Endothelial cell (in vitro differentiated cells): ENCODE measurements at regions not wholly inside any gene's neighbourhood (a gene's known extent, or its start where the extent isn't known, plus 50 kb on each side); places are given as distances from the start of the nearest gene placed in this dataset.

Experiments
- DNase-seq: peaks from one replicate; pipeline ENCODE4 v3.0.0; 2021; ENCODE audit warnings: low spot score
- H3K27ac Mint-ChIP-seq: one replicate; pipeline ENCODE4 v1.8.0; 2021; ENCODE audit warnings: mixed read lengths, inconsistent platforms; ENCODE audit not compliant: unreplicated experiment
- H3K27me3 Mint-ChIP-seq: one replicate; pipeline ENCODE4 v1.8.0; 2021; ENCODE audit warnings: mild to moderate bottlenecking, moderate library complexity, mixed read lengths, inconsistent platforms; ENCODE audit not compliant: unreplicated experiment
- H3K36me3 Mint-ChIP-seq: one replicate; pipeline ENCODE4 v1.8.0; 2021; ENCODE audit warnings: mild to moderate bottlenecking, low read depth, mixed read lengths, inconsistent platforms; ENCODE audit not compliant: unreplicated experiment
- H3K4me1 Mint-ChIP-seq: one replicate; pipeline ENCODE4 v1.8.0; 2021; ENCODE audit warnings: mild to moderate bottlenecking, mixed read lengths, inconsistent platforms; ENCODE audit not compliant: unreplicated experiment
- H3K4me3 Mint-ChIP-seq: one replicate; pipeline ENCODE4 v1.8.0; 2021; ENCODE audit warnings: mild to moderate bottlenecking, mixed read lengths, inconsistent platforms; ENCODE audit not compliant: unreplicated experiment
- H3K9me3 Mint-ChIP-seq: one replicate; pipeline ENCODE4 v1.8.0; 2021; ENCODE audit warnings: mixed read lengths, inconsistent platforms; ENCODE audit not compliant: unreplicated experiment
- TF ChIP-seq, protein P1 (sequence below): fragments of 200-600 bp; sonication (generic); IDR thresholded peaks from one replicate; pipeline ENCODE4 v1.5.0; 2021; ENCODE audit warnings: antibody characterized with exemption; ENCODE audit not compliant: unreplicated experiment

DNA sequence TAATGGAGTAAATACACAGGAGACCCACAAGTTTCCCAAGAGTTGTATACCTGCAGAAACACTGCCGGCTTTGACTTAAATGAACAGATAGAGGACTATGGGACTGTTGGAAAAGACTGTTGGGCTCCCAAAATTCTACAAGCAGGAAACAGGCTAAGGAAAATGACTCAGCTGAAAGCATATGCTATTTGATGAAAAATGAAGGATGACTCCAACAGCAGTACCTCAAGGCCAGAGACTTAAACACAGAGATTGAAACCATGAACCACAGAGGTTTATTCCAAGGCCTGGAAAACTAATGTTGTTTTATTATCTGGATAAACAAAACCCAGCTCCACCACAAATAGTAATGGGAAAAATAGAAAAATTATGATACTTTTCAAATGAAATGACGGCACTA, 187.7 kb downstream of the TNFSF18 start:
- H3K36me3 Mint-ChIP-seq, result no peaks in the 10 kb centered on the region
- no peaks in the 10 kb centered on the region for H3K27me3 Mint-ChIP-seq
- DNase-seq, result no peak
- no peak overlapping the region for H3K27ac Mint-ChIP-seq
- H3K4me3 Mint-ChIP-seq, result no peak overlapping the region
- no peaks in the 10 kb centered on the region for H3K9me3 Mint-ChIP-seq
- H3K4me1 Mint-ChIP-seq, result no peaks in the 10 kb centered on the region
- TF ChIP-seq, protein P1, sequence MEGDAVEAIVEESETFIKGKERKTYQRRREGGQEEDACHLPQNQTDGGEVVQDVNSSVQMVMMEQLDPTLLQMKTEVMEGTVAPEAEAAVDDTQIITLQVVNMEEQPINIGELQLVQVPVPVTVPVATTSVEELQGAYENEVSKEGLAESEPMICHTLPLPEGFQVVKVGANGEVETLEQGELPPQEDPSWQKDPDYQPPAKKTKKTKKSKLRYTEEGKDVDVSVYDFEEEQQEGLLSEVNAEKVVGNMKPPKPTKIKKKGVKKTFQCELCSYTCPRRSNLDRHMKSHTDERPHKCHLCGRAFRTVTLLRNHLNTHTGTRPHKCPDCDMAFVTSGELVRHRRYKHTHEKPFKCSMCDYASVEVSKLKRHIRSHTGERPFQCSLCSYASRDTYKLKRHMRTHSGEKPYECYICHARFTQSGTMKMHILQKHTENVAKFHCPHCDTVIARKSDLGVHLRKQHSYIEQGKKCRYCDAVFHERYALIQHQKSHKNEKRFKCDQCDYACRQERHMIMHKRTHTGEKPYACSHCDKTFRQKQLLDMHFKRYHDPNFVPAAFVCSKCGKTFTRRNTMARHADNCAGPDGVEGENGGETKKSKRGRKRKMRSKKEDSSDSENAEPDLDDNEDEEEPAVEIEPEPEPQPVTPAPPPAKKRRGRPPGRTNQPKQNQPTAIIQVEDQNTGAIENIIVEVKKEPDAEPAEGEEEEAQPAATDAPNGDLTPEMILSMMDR, result no peak

DNA sequence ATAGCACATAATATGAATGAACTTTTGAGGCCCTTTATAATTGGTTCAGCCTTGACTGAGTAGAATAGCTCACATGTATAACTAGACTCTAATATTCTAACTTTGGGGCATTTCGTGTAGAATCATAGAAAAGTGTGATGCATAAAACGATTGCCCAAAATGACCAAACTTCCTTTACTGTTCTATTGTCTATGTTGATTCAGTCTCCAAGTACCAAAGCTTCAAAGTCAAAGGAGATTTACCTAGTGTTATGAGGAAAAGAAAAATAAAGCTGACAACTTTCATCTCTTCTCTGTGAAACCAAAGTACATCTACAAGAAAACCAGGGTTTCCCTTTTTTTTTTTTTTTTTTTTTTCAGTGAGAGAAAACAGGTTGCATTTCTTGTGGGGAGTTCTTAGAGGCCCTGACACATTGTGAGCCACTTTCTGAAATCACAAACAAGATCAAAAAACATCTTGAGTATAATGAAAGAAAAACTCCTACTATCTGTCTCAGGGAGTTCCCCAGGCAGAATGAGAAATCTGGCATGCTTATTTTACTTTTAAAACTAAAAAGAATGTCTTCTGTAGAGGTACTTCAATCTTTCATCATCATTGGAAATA, 183.4 kb downstream of the TNFSF18 start:
- no peaks in the 10 kb centered on the region for H3K4me1 Mint-ChIP-seq
- H3K9me3 Mint-ChIP-seq, result no peaks in the 10 kb centered on the region
- no peaks in the 10 kb centered on the region for H3K36me3 Mint-ChIP-seq
- no peak overlapping the region for H3K4me3 Mint-ChIP-seq
- DNase-seq, result no peak
- H3K27me3 Mint-ChIP-seq, result no peaks in the 10 kb centered on the region
- no peak overlapping the region for H3K27ac Mint-ChIP-seq
- TF ChIP-seq, protein P1, result no peak

DNA sequence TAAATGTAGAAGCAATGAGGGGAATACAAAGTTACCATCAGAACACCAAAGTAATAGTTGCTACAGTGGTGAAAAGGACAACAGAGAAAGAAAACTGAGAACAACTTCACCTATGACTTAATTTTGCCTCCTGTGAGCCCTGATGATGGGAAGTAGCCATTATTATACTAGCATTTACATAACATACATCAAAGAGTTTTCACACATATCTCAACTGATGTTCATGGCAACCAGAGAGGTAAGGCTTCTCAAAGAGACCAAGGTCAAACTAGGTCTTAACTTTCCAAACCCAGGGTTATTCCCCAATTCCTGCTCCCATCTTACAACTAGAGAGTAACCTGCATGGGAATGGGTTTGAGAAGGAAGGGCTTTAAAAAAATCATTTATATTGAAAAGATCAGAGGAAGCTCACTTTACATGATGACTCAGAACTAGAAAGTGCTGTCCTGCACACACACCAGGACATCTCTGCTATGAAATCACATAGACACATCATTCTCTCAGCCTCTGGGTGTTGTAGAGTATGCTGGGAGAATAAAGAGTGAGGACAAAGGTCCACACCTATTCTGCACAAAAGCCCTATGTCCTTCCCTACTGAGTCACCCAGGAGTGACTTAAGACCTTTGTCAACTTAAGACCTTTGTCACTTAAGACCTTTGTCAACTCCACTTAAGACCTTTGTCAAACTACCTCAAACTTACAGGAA, 179.7 kb downstream of the TNFSF18 start:
- H3K4me3 Mint-ChIP-seq, result no peak overlapping the region
- H3K27me3 Mint-ChIP-seq, result no peaks in the 10 kb centered on the region
- no peaks in the 10 kb centered on the region for H3K4me1 Mint-ChIP-seq
- no peak for DNase-seq
- H3K27ac Mint-ChIP-seq, result no peak overlapping the region
- no peaks in the 10 kb centered on the region for H3K36me3 Mint-ChIP-seq
- TF ChIP-seq, protein P1, result no peak
- no peaks in the 10 kb centered on the region for H3K9me3 Mint-ChIP-seq

DNA sequence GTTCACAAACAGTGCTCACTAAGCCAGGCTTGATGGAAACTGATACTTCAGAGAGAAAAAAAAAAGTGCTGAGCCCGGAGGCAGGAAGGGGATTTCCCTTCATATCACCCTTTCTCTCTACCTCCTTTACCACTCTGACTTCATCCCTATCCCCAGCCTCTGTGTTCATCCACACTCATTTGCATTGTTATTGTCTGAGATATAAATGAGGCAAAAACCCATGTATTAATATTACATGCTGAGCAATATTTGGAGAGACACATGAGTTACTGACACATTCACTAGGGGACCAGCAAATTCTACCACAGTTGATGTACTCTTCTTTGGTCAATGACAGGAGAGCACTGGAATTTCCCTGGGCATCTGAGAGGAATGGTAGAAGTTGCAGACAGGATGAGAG, 175.8 kb downstream of the TNFSF18 start:
- no peak for DNase-seq
- Mint-ChIP-seq H3K27me3 (no peaks in the 10 kb centered on the region), H3K27ac (no peak overlapping the region), H3K4me1 (no peaks in the 10 kb centered on the region), H3K9me3 (no peaks in the 10 kb centered on the region), H3K4me3 (no peak overlapping the region), H3K36me3 (no peaks in the 10 kb centered on the region)
- TF ChIP-seq, protein P1, result no peak

DNA sequence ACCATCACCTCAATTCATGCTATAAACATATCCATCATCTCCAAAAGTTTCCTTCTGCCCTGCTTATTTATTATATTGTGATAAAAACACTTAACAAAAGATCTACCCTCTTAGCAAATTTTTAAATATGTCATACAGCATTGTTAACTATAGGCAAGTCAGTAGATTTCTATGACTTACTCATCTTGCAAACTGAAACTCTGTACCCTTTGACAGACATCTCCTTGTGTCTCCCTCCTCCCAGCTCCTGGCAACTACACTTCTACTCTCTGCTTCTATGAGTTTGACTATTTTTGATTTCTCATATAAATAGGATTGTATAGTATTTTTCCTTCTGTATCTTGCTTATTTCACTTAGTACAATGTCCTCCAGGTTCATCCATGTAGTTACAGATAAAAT, 174.8 kb downstream of the TNFSF18 start:
- Mint-ChIP-seq H3K27me3 (no peaks in the 10 kb centered on the region), H3K4me1 (no peaks in the 10 kb centered on the region), H3K27ac (no peak overlapping the region), H3K4me3 (no peak overlapping the region), H3K36me3 (no peaks in the 10 kb centered on the region), H3K9me3 (no peaks in the 10 kb centered on the region)
- TF ChIP-seq, protein P1, result no peak
- DNase-seq, result no peak
